IMR-90 (cell line): ENCODE measurements at regions not wholly inside any gene's neighbourhood (a gene's known extent, or its start where the extent isn't known, plus 50 kb on each side); places are given as distances from the start of the nearest gene placed in this dataset.

Experiments used
- ATAC-seq: fragments of 200-7000 bp; cut with Tn5 transposase; 2 replicates; pipeline ENCODE4 v1.9.1; 2020; ENCODE audit warnings: low read depth, mild to moderate bottlenecking, moderate library complexity
- BruUV-seq: library from RNA; stranded (reverse); fragments of 400-500 nt; replicated peaks from 2 replicates; lab custom pipeline; 2021; lab: Mats Ljungman, UMichigan
- CTCF ChIA-PET: fragments of 300-600 bp; formaldehyde crosslinking; extraction: SDS; loops from one replicate; lab custom pipeline; 2021; ENCODE audit warnings: antibody characterized with exemption; lab: Yijun Ruan, JAX
- POLR2A ChIA-PET: fragments of 300-600 bp; sonication (Branson Sonifier 250); formaldehyde crosslinking; loops from one replicate; lab custom pipeline; 2022; ENCODE audit warnings: antibody characterized with exemption; ENCODE audit not compliant: unreplicated experiment; lab: Charles Lee
- DNase-seq: peaks from one replicate; pipeline ENCODE4 v3.0.0; 2013
- H2AFZ ChIP-seq: replicated peaks from 2 replicates; pipeline ENCODE3; 2013; ENCODE audit warnings: low read length, mild to moderate bottlenecking; ENCODE audit not compliant: poor library complexity
- H2AK5ac ChIP-seq: 2 replicates; pipeline ENCODE4 v1.6.1; 2013; ENCODE audit warnings: low read depth, low read length, inconsistent platforms
- H2AK9ac ChIP-seq: replicated peaks from 2 replicates; pipeline ENCODE3; 2013; ENCODE audit warnings: mild to moderate bottlenecking, low read depth, low read length, moderate library complexity; ENCODE audit not compliant: poor library complexity
- H2BK120ac ChIP-seq: 2 replicates; pipeline ENCODE4 v1.6.1; 2013; ENCODE audit warnings: low read depth, low read length, inconsistent platforms
- H2BK15ac ChIP-seq: 3 replicates; pipeline ENCODE4 v1.6.1; 2013; ENCODE audit warnings: low read depth, low read length, inconsistent platforms
- H2BK20ac ChIP-seq: 2 replicates; pipeline ENCODE4 v1.6.1; 2013; ENCODE audit warnings: low read depth, mild to moderate bottlenecking, inconsistent platforms, low read length, moderate library complexity
- H2BK5ac ChIP-seq: 2 replicates; pipeline ENCODE4 v1.6.1; 2013; ENCODE audit warnings: mild to moderate bottlenecking, low read depth, low read length, inconsistent platforms; ENCODE audit not compliant: poor library complexity, severe bottlenecking
- H3K14ac ChIP-seq: replicated peaks from 2 replicates; pipeline ENCODE4 v1.6.1; 2013; ENCODE audit warnings: low read depth, low read length, inconsistent platforms
- H3K18ac ChIP-seq: 2 replicates; pipeline ENCODE4 v1.6.1; 2013; ENCODE audit warnings: low read depth, low read length, control low read depth
- H3K23ac ChIP-seq: 2 replicates; pipeline ENCODE4 v1.6.1; 2013; ENCODE audit warnings: low read depth, low read length, inconsistent platforms
- H3K27ac ChIP-seq: 2 replicates; pipeline ENCODE4 v1.5.1; 2013; ENCODE audit warnings: mild to moderate bottlenecking, control low read depth, low read length; ENCODE audit not compliant: insufficient read depth
- H3K27me3 ChIP-seq: 2 replicates; pipeline ENCODE4 v1.6.1; 2013; ENCODE audit warnings: low read length; ENCODE audit not compliant: control insufficient read depth, insufficient read depth
- H3K36me3 ChIP-seq: 2 replicates; pipeline ENCODE4 v1.6.1; 2013; ENCODE audit warnings: low read length, mixed read lengths; ENCODE audit not compliant: control insufficient read depth, insufficient read depth
- H3K4ac ChIP-seq: 2 replicates; pipeline ENCODE4 v1.6.1; 2013; ENCODE audit warnings: low read depth, low read length, inconsistent platforms
- H3K4me1 ChIP-seq: 2 replicates; pipeline ENCODE4 v1.6.1; 2013; ENCODE audit warnings: low read length, mixed read lengths; ENCODE audit not compliant: control insufficient read depth, insufficient read depth
- H3K4me2 ChIP-seq: 2 replicates; pipeline ENCODE4 v1.6.1; 2013; ENCODE audit warnings: low read depth, mild to moderate bottlenecking, control low read depth, low read length, moderate library complexity
- H3K4me3 ChIP-seq: 2 replicates; pipeline ENCODE4 v1.5.1; 2013; ENCODE audit warnings: low read depth, mild to moderate bottlenecking, control low read depth, low read length, moderate library complexity; ENCODE audit not compliant: insufficient read depth
- H3K56ac ChIP-seq: 2 replicates; pipeline ENCODE4 v1.6.1; 2013; ENCODE audit warnings: low read length, inconsistent platforms; ENCODE audit not compliant: insufficient read depth; ENCODE audit errors: extremely low read depth
- H3K79me1 ChIP-seq, 2 experiments: 2 replicates each; pipeline ENCODE4 v1.6.1; 2013; ENCODE audit warnings: low read length in 2 of 2, inconsistent platforms in 1 of 2, low read depth in 1 of 2
- H3K9ac ChIP-seq: 2 replicates; pipeline ENCODE4 v1.6.1; 2013; ENCODE audit warnings: low read depth, low read length, control low read depth
- H3K9me1 ChIP-seq: 2 replicates; pipeline ENCODE4 v1.6.1; 2013; ENCODE audit warnings: low read length, inconsistent platforms; ENCODE audit not compliant: insufficient read depth
- H3K9me3 ChIP-seq: 2 replicates; pipeline ENCODE4 v1.6.1; 2013; ENCODE audit warnings: low read length; ENCODE audit not compliant: control insufficient read depth, insufficient read depth
- H4K20me1 ChIP-seq: 2 replicates; pipeline ENCODE4 v1.6.1; 2013; ENCODE audit warnings: low read length, inconsistent platforms; ENCODE audit not compliant: insufficient read depth
- H4K5ac ChIP-seq: 2 replicates; pipeline ENCODE4 v1.6.1; 2013; ENCODE audit warnings: mild to moderate bottlenecking, low read depth, low read length, control low read depth
- H4K8ac ChIP-seq, 2 experiments: 2 replicates each; pipeline ENCODE4 v1.6.1; 2013; ENCODE audit warnings: low read depth in 2 of 2, low read length in 2 of 2, control low read depth in 1 of 2, inconsistent platforms in 1 of 2
- H4K91ac ChIP-seq: 2 replicates; pipeline ENCODE4 v1.6.1; 2013; ENCODE audit warnings: low read depth, low read length, inconsistent platforms; ENCODE audit not compliant: insufficient read depth
- BHLHE40 ChIP-seq: fragments of 150-350 bp; IDR thresholded peaks from 2 replicates; pipeline ENCODE4 v1.6.1; 2016; ENCODE audit warnings: mild to moderate bottlenecking, low read depth, low read length
- CEBPB ChIP-seq: IDR thresholded peaks from 2 replicates; pipeline ENCODE4 v1.6.1; 2012; ENCODE audit warnings: low read depth, low read length, improper control_type of control experiment
- CHD1 ChIP-seq: IDR thresholded peaks from 2 replicates; pipeline ENCODE4 v1.6.1; 2012; ENCODE audit warnings: low read depth, low read length, improper control_type of control experiment
- FOS ChIP-seq: fragments of 150-350 bp; IDR thresholded peaks from 2 replicates; pipeline ENCODE4 v1.6.1; 2016; ENCODE audit warnings: low read depth, low read length
- MAFK ChIP-seq: IDR thresholded peaks from 2 replicates; pipeline ENCODE4 v1.6.1; 2012; ENCODE audit warnings: low read depth, low read length, improper control_type of control experiment
- MAZ ChIP-seq: IDR thresholded peaks from 2 replicates; pipeline ENCODE4 v1.6.1; 2012; ENCODE audit warnings: low read depth, mild to moderate bottlenecking, low read length, improper control_type of control experiment, moderate library complexity, borderline replicate concordance
- MXI1 ChIP-seq: IDR thresholded peaks from 2 replicates; pipeline ENCODE4 v1.6.1; 2012; ENCODE audit warnings: low read depth, mild to moderate bottlenecking, low read length, moderate library complexity, borderline replicate concordance
- NFE2L2 ChIP-seq: fragments of 150-350 bp; IDR thresholded peaks from 2 replicates; pipeline ENCODE4 v1.6.1; 2016; ENCODE audit warnings: low read depth, mild to moderate bottlenecking, low read length
- POLR2A ChIP-seq: IDR thresholded peaks from 2 replicates; pipeline ENCODE4 v1.6.1; 2012; ENCODE audit warnings: mild to moderate bottlenecking, low read depth, low read length
- RAD21 ChIP-seq: IDR thresholded peaks from 2 replicates; pipeline ENCODE4 v1.6.1; 2012; ENCODE audit warnings: low read length, improper control_type of control experiment
- RCOR1 ChIP-seq: IDR thresholded peaks from 2 replicates; pipeline ENCODE4 v1.6.1; 2012; ENCODE audit warnings: mild to moderate bottlenecking, low read length, improper control_type of control experiment; ENCODE audit not compliant: insufficient replicate concordance
- RFX5 ChIP-seq: IDR thresholded peaks from 2 replicates; pipeline ENCODE4 v1.8.0; 2012; ENCODE audit warnings: low read depth, mild to moderate bottlenecking, low read length, moderate library complexity
- SMC3 ChIP-seq: fragments of 150-350 bp; IDR thresholded peaks from 2 replicates; pipeline ENCODE4 v1.6.1; 2016; ENCODE audit warnings: low read depth, mild to moderate bottlenecking, antibody characterized with exemption, low read length, moderate library complexity
- WGBS, 2 experiments: methylation state at CpG; one replicate each; pipeline versions ENCODE4 v1.1.5 to v1.1.7; 2013; ENCODE audit warnings: missing lambda C conversion rate in 2 of 2; ENCODE audit not compliant: insufficient read length in 1 of 2; ENCODE audit errors: extremely low coverage in 2 of 2; 5-methylcytosine and 5-hydroxymethylcytosine counted together
- dilution Hi-C: fragments of 300-500 bp; cut with HindIII; formaldehyde crosslinking; loops from one replicate; pipeline ENCODE4 v1.14.3; 2018; ENCODE audit warnings: low sequenced_read_pairs; ENCODE audit not compliant: unreplicated experiment
- in situ Hi-C: fragments of 300-500 bp; cut with MboI; formaldehyde crosslinking; loops from 3 replicates; pipeline ENCODE4 v1.14.3; 2019; ENCODE audit warnings: low sequenced_read_pairs, inconsistent platforms, mixed read lengths
- intact Hi-C: fragments of 100-400 bp; cut with micrococcal nuclease; formaldehyde crosslinking; loops from 2 replicates; pipeline ENCODE4 v1.10.0; 2022
- TF ChIP-seq, protein P1 (sequence below): fragments of 150-350 bp; IDR thresholded peaks from 2 replicates; pipeline ENCODE4 v1.6.1; 2017; ENCODE audit warnings: mild to moderate bottlenecking, antibody characterized with exemption, low read length, low read depth
- TF ChIP-seq, protein P2 (sequence below): fragments of 150-350 bp; IDR thresholded peaks from 2 replicates; pipeline ENCODE4 v1.6.1; 2016; ENCODE audit warnings: low read depth, mild to moderate bottlenecking, low read length, moderate library complexity, borderline replicate concordance
- TF ChIP-seq, protein P3 (sequence below): conservative IDR thresholded peaks from 2 replicates; pipeline ENCODE4 v1.5.1; 2012; ENCODE audit warnings: mild to moderate bottlenecking, low read depth, low read length, improper control_type of control experiment

DNA sequence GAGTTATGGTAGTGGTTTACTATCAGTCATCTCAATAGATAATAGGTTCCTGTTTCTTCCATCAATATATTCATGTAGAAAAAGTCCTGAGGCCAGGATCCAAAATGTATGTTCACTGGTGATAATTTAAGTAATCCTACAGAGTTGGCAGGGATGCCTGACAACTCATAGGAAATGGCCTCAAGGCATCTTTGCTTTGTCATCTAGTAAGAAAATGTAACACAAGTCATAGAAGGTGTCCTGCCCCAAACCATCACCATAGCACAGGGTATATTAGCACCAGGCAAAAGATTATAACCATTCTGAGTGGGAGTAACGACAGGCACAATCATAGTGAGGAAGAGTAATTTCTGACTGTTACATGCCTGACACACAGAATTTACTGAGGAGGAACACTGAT lies 257.0 kb downstream of the TMEM167A start:
- no peaks in the 10 kb centered on the region for H3K36me3 ChIP-seq
- no peak overlapping the region for H3K18ac ChIP-seq
- ChIA-PET CTCF (no interaction called here), POLR2A (no interaction called here)
- H2BK5ac ChIP-seq, result no peak overlapping the region
- H3K23ac ChIP-seq, result no peak overlapping the region
- H2BK120ac ChIP-seq, result no peak overlapping the region
- no peaks in the 10 kb centered on the region for H3K27me3 ChIP-seq
- no peaks in the 10 kb centered on the region for H3K4me1 ChIP-seq
- H4K8ac ChIP-seq, result no peak overlapping the region
- ATAC-seq (no peak), DNase-seq (no peak)
- no peaks in the 10 kb centered on the region for H3K79me1 ChIP-seq
- no peak overlapping the region for H3K9ac ChIP-seq
- no peak overlapping the region for H4K91ac ChIP-seq
- dilution Hi-C loops, result no loop called here
- H2AK5ac ChIP-seq, result no peak overlapping the region
- intact Hi-C loops, result no loop called here
- no peak overlapping the region for H4K5ac ChIP-seq
- no peaks in the 10 kb centered on the region for H3K9me3 ChIP-seq
- no peak overlapping the region for H3K4me2 ChIP-seq
- no peak overlapping the region for H3K27ac ChIP-seq
- no peak overlapping the region for H3K4ac ChIP-seq
- H4K20me1 ChIP-seq, result no peaks in the 10 kb centered on the region
- TF ChIP-seq RFX5, result no peak
- TF ChIP-seq, protein P1, sequence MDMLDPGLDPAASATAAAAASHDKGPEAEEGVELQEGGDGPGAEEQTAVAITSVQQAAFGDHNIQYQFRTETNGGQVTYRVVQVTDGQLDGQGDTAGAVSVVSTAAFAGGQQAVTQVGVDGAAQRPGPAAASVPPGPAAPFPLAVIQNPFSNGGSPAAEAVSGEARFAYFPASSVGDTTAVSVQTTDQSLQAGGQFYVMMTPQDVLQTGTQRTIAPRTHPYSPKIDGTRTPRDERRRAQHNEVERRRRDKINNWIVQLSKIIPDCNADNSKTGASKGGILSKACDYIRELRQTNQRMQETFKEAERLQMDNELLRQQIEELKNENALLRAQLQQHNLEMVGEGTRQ, result no peak
- no peak for TF ChIP-seq NFE2L2
- TF ChIP-seq MAFK, result no peak
- TF ChIP-seq POLR2A, result no peak
- no peak for TF ChIP-seq CHD1
- no peak for TF ChIP-seq MXI1
- TF ChIP-seq CEBPB, result no peak
- no peak for TF ChIP-seq BHLHE40
- no peak for TF ChIP-seq RCOR1
- TF ChIP-seq SMC3, result no peak
- TF ChIP-seq, protein P2, sequence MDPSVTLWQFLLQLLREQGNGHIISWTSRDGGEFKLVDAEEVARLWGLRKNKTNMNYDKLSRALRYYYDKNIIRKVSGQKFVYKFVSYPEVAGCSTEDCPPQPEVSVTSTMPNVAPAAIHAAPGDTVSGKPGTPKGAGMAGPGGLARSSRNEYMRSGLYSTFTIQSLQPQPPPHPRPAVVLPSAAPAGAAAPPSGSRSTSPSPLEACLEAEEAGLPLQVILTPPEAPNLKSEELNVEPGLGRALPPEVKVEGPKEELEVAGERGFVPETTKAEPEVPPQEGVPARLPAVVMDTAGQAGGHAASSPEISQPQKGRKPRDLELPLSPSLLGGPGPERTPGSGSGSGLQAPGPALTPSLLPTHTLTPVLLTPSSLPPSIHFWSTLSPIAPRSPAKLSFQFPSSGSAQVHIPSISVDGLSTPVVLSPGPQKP, result no peak
- TF ChIP-seq RAD21, result no peak
- TF ChIP-seq MAZ, result no peak
- no peak for TF ChIP-seq FOS
- TF ChIP-seq, protein P3, sequence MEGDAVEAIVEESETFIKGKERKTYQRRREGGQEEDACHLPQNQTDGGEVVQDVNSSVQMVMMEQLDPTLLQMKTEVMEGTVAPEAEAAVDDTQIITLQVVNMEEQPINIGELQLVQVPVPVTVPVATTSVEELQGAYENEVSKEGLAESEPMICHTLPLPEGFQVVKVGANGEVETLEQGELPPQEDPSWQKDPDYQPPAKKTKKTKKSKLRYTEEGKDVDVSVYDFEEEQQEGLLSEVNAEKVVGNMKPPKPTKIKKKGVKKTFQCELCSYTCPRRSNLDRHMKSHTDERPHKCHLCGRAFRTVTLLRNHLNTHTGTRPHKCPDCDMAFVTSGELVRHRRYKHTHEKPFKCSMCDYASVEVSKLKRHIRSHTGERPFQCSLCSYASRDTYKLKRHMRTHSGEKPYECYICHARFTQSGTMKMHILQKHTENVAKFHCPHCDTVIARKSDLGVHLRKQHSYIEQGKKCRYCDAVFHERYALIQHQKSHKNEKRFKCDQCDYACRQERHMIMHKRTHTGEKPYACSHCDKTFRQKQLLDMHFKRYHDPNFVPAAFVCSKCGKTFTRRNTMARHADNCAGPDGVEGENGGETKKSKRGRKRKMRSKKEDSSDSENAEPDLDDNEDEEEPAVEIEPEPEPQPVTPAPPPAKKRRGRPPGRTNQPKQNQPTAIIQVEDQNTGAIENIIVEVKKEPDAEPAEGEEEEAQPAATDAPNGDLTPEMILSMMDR, result no peak
- in situ Hi-C loops, result no loop called here
- no peaks in the 10 kb centered on the region for H3K9me1 ChIP-seq
- H3K14ac ChIP-seq, result no peak overlapping the region
- no peak overlapping the region for H3K4me3 ChIP-seq
- H2BK20ac ChIP-seq, result no peak overlapping the region
- no CpG with 5 or more reads among the region's 1 CpG for WGBS, 2 experiments
- no peak overlapping the region for H2BK15ac ChIP-seq
- no peak overlapping the region for H2AK9ac ChIP-seq
- H3K56ac ChIP-seq, result no peak overlapping the region
- BruUV-seq, result no TSS peak
- H2AFZ ChIP-seq, result no peak overlapping the region
